HCT116 (cell line): ENCODE measurements at regions not wholly inside any gene's neighbourhood (a gene's known extent, or its start where the extent isn't known, plus 50 kb on each side); places are given as distances from the start of the nearest gene placed in this dataset.

Experiments
- CEBPB ChIP-seq: IDR thresholded peaks from 2 replicates; pipeline ENCODE4 v1.6.1; 2012; ENCODE audit warnings: low read depth
- CTCF ChIP-seq, 3 experiments: fragments of 200-600 bp in 1 of 3; sonication (generic) in 1 of 3; IDR thresholded peaks in 2 of 3; conservative IDR thresholded peaks in 1 of 3; 2 replicates each; pipeline ENCODE4 v1.5.1; 2012 to 2017; ENCODE audit warnings: low read depth in 2 of 3, low read length in 2 of 3, antibody characterized with exemption in 1 of 3, borderline replicate concordance in 1 of 3, control low read depth in 1 of 3, mild to moderate bottlenecking in 1 of 3, mixed read lengths in 1 of 3, mixed run types in 1 of 3, moderate library complexity in 1 of 3; ENCODE audit not compliant: insufficient read depth in 1 of 3
- EZH2 ChIP-seq: fragments of 200-600 bp; sonication (generic); IDR thresholded peaks from 2 replicates; pipeline ENCODE4 v1.6.1; 2017; ENCODE audit warnings: antibody characterized with exemption, mixed run types
- EZH2phosphoT487 ChIP-seq: fragments of 200-600 bp; IDR thresholded peaks from 2 replicates; pipeline ENCODE4 v1.6.1; 2018; ENCODE audit warnings: antibody characterized with exemption, borderline replicate concordance
- RAD21 ChIP-seq: IDR thresholded peaks from 2 replicates; pipeline ENCODE4 v1.6.1; 2012; ENCODE audit warnings: low read depth, mild to moderate bottlenecking
- YY1 ChIP-seq: IDR thresholded peaks from 2 replicates; pipeline ENCODE4 v1.6.1; 2011; ENCODE audit warnings: low read length, low read depth, moderate library complexity, mild to moderate bottlenecking; ENCODE audit not compliant: insufficient replicate concordance; ENCODE audit errors: extremely low read depth
- TF ChIP-seq, protein P1 (sequence below): IDR thresholded peaks from 2 replicates; pipeline ENCODE4 v1.6.1; 2012; ENCODE audit warnings: low read depth

- TF ChIP-seq CEBPB = no peak
- TF ChIP-seq EZH2phosphoT487 = no peak
- TF ChIP-seq EZH2 = no peak
- TF ChIP-seq, protein P1, sequence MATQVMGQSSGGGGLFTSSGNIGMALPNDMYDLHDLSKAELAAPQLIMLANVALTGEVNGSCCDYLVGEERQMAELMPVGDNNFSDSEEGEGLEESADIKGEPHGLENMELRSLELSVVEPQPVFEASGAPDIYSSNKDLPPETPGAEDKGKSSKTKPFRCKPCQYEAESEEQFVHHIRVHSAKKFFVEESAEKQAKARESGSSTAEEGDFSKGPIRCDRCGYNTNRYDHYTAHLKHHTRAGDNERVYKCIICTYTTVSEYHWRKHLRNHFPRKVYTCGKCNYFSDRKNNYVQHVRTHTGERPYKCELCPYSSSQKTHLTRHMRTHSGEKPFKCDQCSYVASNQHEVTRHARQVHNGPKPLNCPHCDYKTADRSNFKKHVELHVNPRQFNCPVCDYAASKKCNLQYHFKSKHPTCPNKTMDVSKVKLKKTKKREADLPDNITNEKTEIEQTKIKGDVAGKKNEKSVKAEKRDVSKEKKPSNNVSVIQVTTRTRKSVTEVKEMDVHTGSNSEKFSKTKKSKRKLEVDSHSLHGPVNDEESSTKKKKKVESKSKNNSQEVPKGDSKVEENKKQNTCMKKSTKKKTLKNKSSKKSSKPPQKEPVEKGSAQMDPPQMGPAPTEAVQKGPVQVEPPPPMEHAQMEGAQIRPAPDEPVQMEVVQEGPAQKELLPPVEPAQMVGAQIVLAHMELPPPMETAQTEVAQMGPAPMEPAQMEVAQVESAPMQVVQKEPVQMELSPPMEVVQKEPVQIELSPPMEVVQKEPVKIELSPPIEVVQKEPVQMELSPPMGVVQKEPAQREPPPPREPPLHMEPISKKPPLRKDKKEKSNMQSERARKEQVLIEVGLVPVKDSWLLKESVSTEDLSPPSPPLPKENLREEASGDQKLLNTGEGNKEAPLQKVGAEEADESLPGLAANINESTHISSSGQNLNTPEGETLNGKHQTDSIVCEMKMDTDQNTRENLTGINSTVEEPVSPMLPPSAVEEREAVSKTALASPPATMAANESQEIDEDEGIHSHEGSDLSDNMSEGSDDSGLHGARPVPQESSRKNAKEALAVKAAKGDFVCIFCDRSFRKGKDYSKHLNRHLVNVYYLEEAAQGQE = no peak
- TF ChIP-seq CTCF (IDR thresholded peaks at IDR 0.05 in 2 of 3, conservative IDR thresholded peaks at IDR 0.05 in 1 of 3; ENCODE audit: borderline replicate concordance in 1 of 3, insufficient read depth in 1 of 3, low read depth in 2 of 3, low read length in 2 of 3) = no peak
- TF ChIP-seq RAD21 = no peak
- no peak for TF ChIP-seq YY1
Observed at GRCh38 chr2:82740527-82740926, 1718.6 kb downstream of the SUCLG1 start.
